ENCODE measurements at regions not wholly inside any gene's neighbourhood (a gene's known extent, or its start where the extent isn't known, plus 50 kb on each side); places are given as distances from the start of the nearest gene placed in this dataset.

DNA sequence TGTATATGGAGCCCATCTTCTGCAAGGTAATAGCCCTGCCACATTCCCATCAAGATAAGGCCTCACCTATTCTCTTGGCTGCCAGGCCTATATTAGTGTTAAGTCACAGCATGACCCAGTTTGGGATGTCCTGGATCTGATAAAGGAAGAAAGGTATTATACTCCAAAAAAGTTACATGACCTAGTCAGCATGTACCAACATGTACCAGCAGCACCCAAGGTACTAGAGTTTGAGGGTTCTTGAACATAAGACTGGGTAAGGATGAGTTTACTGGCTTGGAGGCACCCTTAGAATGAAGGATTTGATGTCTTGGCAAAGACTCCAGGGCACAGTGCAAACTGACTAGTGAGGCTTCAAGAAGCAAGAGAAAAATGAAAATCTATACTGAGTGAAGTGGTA is 232.5 kb downstream of the SQOR start:
- Mint-ChIP-seq H3K4me1 (no peaks in the 10 kb centered on the region), H3K4me3 (no peak overlapping the region), H3K27me3 (no peaks in the 10 kb centered on the region), H3K27ac (no peak overlapping the region), H3K9me3 (ENCODE audit: insufficient read depth) (no peaks in the 10 kb centered on the region)
- Histone ChIP-seq H4K20me1 (ENCODE audit: control insufficient read depth, insufficient read depth, low read length, poor library complexity, severe bottlenecking) (no peaks in the 10 kb centered on the region), H3K9ac (ENCODE audit: low read length) (no peak overlapping the region), H3K4me2 (replicated peaks; ENCODE audit: low read depth, low read length, poor library complexity, severe bottlenecking) (no peak overlapping the region), H3K9me3 (ENCODE audit: control extremely low read depth in 1 of 3, control insufficient read depth in 2 of 3, insufficient read depth in 1 of 3, low read length in 2 of 3) (peaks cover 0 to 8% (median 0%) of the 10 kb centered on the region in 3 donors), H3K27me3 (replicated peaks in 1 of 4; ENCODE audit: control extremely low read depth in 1 of 4, control insufficient read depth in 3 of 4, insufficient read depth in 4 of 4, low read length in 3 of 4) (no peaks in the 10 kb centered on the region), H3K79me2 (ENCODE audit: control insufficient read depth, insufficient read depth, low read length) (no peaks in the 10 kb centered on the region), H3K4me1 (ENCODE audit: control insufficient read depth in 2 of 2, insufficient read depth in 2 of 2, low read length in 2 of 2) (no peaks in the 10 kb centered on the region), H3K4me3 (ENCODE audit: control extremely low read depth in 1 of 5, extremely low read depth in 1 of 5, insufficient read depth in 1 of 5, low read depth in 2 of 5, low read length in 4 of 5) (no peak overlapping the region), H3K27ac (ENCODE audit: low read length in 2 of 2) (no peak overlapping the region), H2AFZ (ENCODE audit: insufficient read depth, low read depth, low read length, poor library complexity, severe bottlenecking) (no peak overlapping the region), H3K36me3 (replicated peaks in 1 of 2; ENCODE audit: control extremely low read depth in 1 of 2, control insufficient read depth in 1 of 2, extremely low read depth in 1 of 2, insufficient read depth in 2 of 2, low read length in 1 of 2) (no peaks in the 10 kb centered on the region)
- POLR2A ChIA-PET = no interaction called here
- DNase-seq = no peak
- CTCF ChIA-PET = no interaction called here
- ATAC-seq (ENCODE audit: low read depth) = no peak
- intact Hi-C loops (cut with micrococcal nuclease) = no loop called here
- TF ChIP-seq, protein P1, sequence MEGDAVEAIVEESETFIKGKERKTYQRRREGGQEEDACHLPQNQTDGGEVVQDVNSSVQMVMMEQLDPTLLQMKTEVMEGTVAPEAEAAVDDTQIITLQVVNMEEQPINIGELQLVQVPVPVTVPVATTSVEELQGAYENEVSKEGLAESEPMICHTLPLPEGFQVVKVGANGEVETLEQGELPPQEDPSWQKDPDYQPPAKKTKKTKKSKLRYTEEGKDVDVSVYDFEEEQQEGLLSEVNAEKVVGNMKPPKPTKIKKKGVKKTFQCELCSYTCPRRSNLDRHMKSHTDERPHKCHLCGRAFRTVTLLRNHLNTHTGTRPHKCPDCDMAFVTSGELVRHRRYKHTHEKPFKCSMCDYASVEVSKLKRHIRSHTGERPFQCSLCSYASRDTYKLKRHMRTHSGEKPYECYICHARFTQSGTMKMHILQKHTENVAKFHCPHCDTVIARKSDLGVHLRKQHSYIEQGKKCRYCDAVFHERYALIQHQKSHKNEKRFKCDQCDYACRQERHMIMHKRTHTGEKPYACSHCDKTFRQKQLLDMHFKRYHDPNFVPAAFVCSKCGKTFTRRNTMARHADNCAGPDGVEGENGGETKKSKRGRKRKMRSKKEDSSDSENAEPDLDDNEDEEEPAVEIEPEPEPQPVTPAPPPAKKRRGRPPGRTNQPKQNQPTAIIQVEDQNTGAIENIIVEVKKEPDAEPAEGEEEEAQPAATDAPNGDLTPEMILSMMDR (IDR thresholded peaks at IDR 0.05) = no peak
- TF ChIP-seq EZH2 (IDR thresholded peaks at IDR 0.05; ENCODE audit: borderline replicate concordance, insufficient read depth, low read depth, low read length, poor library complexity, severe bottlenecking) = no peak

DNA sequence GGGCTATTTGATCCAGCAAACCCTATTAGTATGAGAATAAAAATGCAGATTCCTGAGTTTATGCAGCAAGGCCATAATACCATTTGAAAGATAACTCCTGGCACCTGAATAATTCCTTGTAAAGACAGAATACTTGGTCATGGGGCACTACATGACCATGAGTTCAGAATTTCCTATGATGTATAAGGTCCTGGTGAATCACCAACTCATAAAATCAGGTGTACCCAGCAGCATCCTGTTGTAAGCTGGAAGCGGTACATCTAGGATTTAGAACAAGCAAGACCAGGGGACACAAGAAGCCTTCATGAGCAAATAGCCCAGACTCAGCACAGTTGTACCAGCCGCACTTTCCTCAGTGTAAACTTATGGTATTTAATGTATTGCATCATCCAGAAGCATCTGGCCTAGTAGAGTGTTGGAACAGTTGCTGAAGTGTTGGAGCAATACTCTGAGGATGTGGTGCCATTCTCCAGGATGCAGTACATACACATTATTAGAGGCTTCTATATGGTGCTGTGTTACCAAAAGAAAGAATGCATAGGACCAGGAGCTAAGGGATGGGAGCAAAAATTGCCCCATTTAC is 233.4 kb downstream of the SQOR start:
- Histone ChIP-seq H4K20me1 (ENCODE audit: control insufficient read depth, insufficient read depth, low read length, poor library complexity, severe bottlenecking) (no peaks in the 10 kb centered on the region), H3K27me3 (replicated peaks in 1 of 4; ENCODE audit: control extremely low read depth in 1 of 4, control insufficient read depth in 3 of 4, insufficient read depth in 4 of 4, low read length in 3 of 4) (no peaks in the 10 kb centered on the region), H3K4me2 (replicated peaks; ENCODE audit: low read depth, low read length, poor library complexity, severe bottlenecking) (no peak overlapping the region), H3K36me3 (replicated peaks in 1 of 2; ENCODE audit: control extremely low read depth in 1 of 2, control insufficient read depth in 1 of 2, extremely low read depth in 1 of 2, insufficient read depth in 2 of 2, low read length in 1 of 2) (no peaks in the 10 kb centered on the region), H3K9ac (ENCODE audit: low read length) (no peak overlapping the region), H3K79me2 (ENCODE audit: control insufficient read depth, insufficient read depth, low read length) (no peaks in the 10 kb centered on the region), H3K4me1 (ENCODE audit: control insufficient read depth in 2 of 2, insufficient read depth in 2 of 2, low read length in 2 of 2) (no peaks in the 10 kb centered on the region), H3K27ac (ENCODE audit: low read length in 2 of 2) (no peak overlapping the region), H3K4me3 (ENCODE audit: control extremely low read depth in 1 of 5, extremely low read depth in 1 of 5, insufficient read depth in 1 of 5, low read depth in 2 of 5, low read length in 4 of 5) (no peak overlapping the region), H2AFZ (ENCODE audit: insufficient read depth, low read depth, low read length, poor library complexity, severe bottlenecking) (no peak overlapping the region), H3K9me3 (ENCODE audit: control extremely low read depth in 1 of 3, control insufficient read depth in 2 of 3, insufficient read depth in 1 of 3, low read length in 2 of 3) (peaks cover 0 to 10% (median 3%) of the 10 kb centered on the region in 3 donors)
- no peak for DNase-seq
- no peaks in the 10 kb centered on the region for H3K27me3 Mint-ChIP-seq
- CTCF ChIA-PET = no interaction called here
- H3K9me3 Mint-ChIP-seq (ENCODE audit: insufficient read depth) = no peaks in the 10 kb centered on the region
- no peak overlapping the region for H3K27ac Mint-ChIP-seq
- ATAC-seq (ENCODE audit: low read depth) = no peak
- H3K4me3 Mint-ChIP-seq = no peak overlapping the region
- no peak for TF ChIP-seq EZH2 (IDR thresholded peaks at IDR 0.05; ENCODE audit: borderline replicate concordance, insufficient read depth, low read depth, low read length, poor library complexity, severe bottlenecking)
- TF ChIP-seq, protein P1 (IDR thresholded peaks at IDR 0.05) = no peak
- 100% methylated on average over 1 of the region's 2 CpGs for WGBS (ENCODE audit: insufficient coverage)
- no peaks in the 10 kb centered on the region for H3K4me1 Mint-ChIP-seq
- POLR2A ChIA-PET = no interaction called here
- intact Hi-C loops (cut with micrococcal nuclease) = no loop called here

Data from B cell (primary cell).